Islet of Langerhans (tissue), 1 donor: ENCODE measurements at regions not wholly inside any gene's neighbourhood (a gene's known extent, or its start where the extent isn't known, plus 50 kb on each side); places are given as distances from the start of the nearest gene placed in this dataset.
"Not testable (repeated sequence)": the region's sequence is repeated elsewhere in the genome, so short reads cannot be mapped to it uniquely, and the experiment has no call there.

ENCODE experiments used
- FAIRE-seq: peaks from one replicate; lab custom pipeline; 2011; peaks lifted over from hg19 to GRCh38; lab: Jason Lieb, UNC

- no peak for FAIRE-seq
These were observed 542.1 kb upstream of the SYT4 start for GRCh38 chr18:43819397-43819796.

GRCh38 chr18:43819873-43820272 lies 542.6 kb upstream of the SYT4 start:
- no peak for FAIRE-seq

GRCh38 chr18:43825768-43826167 lies 548.5 kb upstream of the SYT4 start:
- no peak for FAIRE-seq

GRCh38 chr18:43826215-43826614 lies 548.9 kb upstream of the SYT4 start:
- no peak for FAIRE-seq

GRCh38 chr18:43827311-43827710 lies 550.0 kb upstream of the SYT4 start:
- no peak for FAIRE-seq

GRCh38 chr18:43830303-43830702 lies 553.0 kb upstream of the SYT4 start:
- FAIRE-seq: no peak

GRCh38 chr18:43830947-43831346 lies 553.7 kb upstream of the SYT4 start:
- FAIRE-seq: no peak

- FAIRE-seq: no peak
These were observed 569.0 kb upstream of the SYT4 start for GRCh38 chr18:43846299-43846698.

- no peak for FAIRE-seq
These were observed 570.1 kb upstream of the SYT4 start for GRCh38 chr18:43847164-43848091.

- FAIRE-seq: not testable (repeated sequence)
These were observed 572.5 kb upstream of the SYT4 start for GRCh38 chr18:43849831-43850230.

- no peak for FAIRE-seq
These were observed 578.1 kb upstream of the SYT4 start for GRCh38 chr18:43855376-43855775.

- FAIRE-seq: no peak
These were observed 585.9 kb upstream of the SYT4 start for GRCh38 chr18:43863180-43863579.

GRCh38 chr18:43866696-43867095 lies 589.4 kb upstream of the SYT4 start:
- FAIRE-seq: no peak

GRCh38 chr18:43868497-43868995 lies 591.3 kb upstream of the SYT4 start:
- FAIRE-seq: no peak

- no peak for FAIRE-seq
These were observed 592.2 kb upstream of the SYT4 start for GRCh38 chr18:43869451-43870008.

GRCh38 chr18:43870626-43871025 lies 593.3 kb upstream of the SYT4 start:
- no peak for FAIRE-seq

- no peak for FAIRE-seq
These were observed 598.2 kb upstream of the SYT4 start for GRCh38 chr18:43875511-43875910.

GRCh38 chr18:43876286-43876685 lies 599.0 kb upstream of the SYT4 start:
- no peak for FAIRE-seq

- no peak for FAIRE-seq
These were observed 599.5 kb upstream of the SYT4 start for GRCh38 chr18:43876748-43877147.

GRCh38 chr18:43877616-43878321 lies 600.5 kb upstream of the SYT4 start:
- FAIRE-seq: no peak

- no peak for FAIRE-seq
These were observed 602.1 kb upstream of the SYT4 start for GRCh38 chr18:43879415-43879814.

GRCh38 chr18:43882358-43883055 lies 605.2 kb upstream of the SYT4 start:
- FAIRE-seq: no peak
